Activated CD8-positive, alpha-beta T cell treated with anti-CD3 and anti-CD28 coated beads, Interleukin-2, amount 10 ng/mL, durations not matched to agents 7 days and 5 days (primary cell): ENCODE measurements at regions not wholly inside any gene's neighbourhood (a gene's known extent, or its start where the extent isn't known, plus 50 kb on each side); places are given as distances from the start of the nearest gene placed in this dataset.

Experiments
- ATAC-seq: fragments of 150-1000 bp; cut with Tn5 transposase; one replicate; pipeline ENCODE4 v1.10.0; 2021; ENCODE audit warnings: moderate library complexity
- CTCF ChIA-PET: fragments of 350-600 bp; sonication (Branson Sonifier 250); formaldehyde crosslinking; loops from one replicate; lab custom pipeline; 2021; ENCODE audit warnings: antibody characterized with exemption; lab: Charles Lee
- POLR2A ChIA-PET: fragments of 350-600 bp; sonication (Branson Sonifier 250); formaldehyde crosslinking; loops from one replicate; lab custom pipeline; 2021; ENCODE audit warnings: antibody characterized with exemption; lab: Charles Lee
- DNase-seq: peaks from one replicate; pipeline ENCODE4 v3.0.0-alpha.2; 2020
- H3K27ac Mint-ChIP-seq: one replicate; pipeline ENCODE4 v1.8.0; 2021; ENCODE audit warnings: mild to moderate bottlenecking, mixed read lengths
- H3K27me3 Mint-ChIP-seq: one replicate; pipeline ENCODE4 v1.8.0; 2021; ENCODE audit warnings: low read depth, mixed read lengths
- H3K36me3 Mint-ChIP-seq: one replicate; pipeline ENCODE4 v1.8.0; 2021; ENCODE audit warnings: low read depth, mixed read lengths
- H3K4me1 Mint-ChIP-seq: one replicate; pipeline ENCODE4 v1.8.0; 2021; ENCODE audit warnings: low read depth, mixed read lengths
- H3K4me3 Mint-ChIP-seq: one replicate; pipeline ENCODE4 v1.8.0; 2021; ENCODE audit warnings: mild to moderate bottlenecking, mixed read lengths
- H3K9me3 Mint-ChIP-seq: one replicate; pipeline ENCODE4 v1.8.0; 2022; ENCODE audit warnings: mixed read lengths; ENCODE audit not compliant: insufficient read depth

- Mint-ChIP-seq H3K36me3 (no peaks in the 10 kb centered on the region), H3K4me3 (no peak overlapping the region), H3K27me3 (no peaks in the 10 kb centered on the region), H3K4me1 (no peaks in the 10 kb centered on the region), H3K9me3 (peaks cover 15% of the 10 kb centered on the region), H3K27ac (no peak overlapping the region)
- ChIA-PET POLR2A (no interaction called here), CTCF (no interaction called here)
- no peak for ATAC-seq
- no peak for DNase-seq
Observed at GRCh38 chr20:7609251-7609650, 331.0 kb downstream of the HAO1 start.

GRCh38 chr20:7610681-7611080 lies 329.6 kb downstream of the HAO1 start:
- CTCF ChIA-PET = no interaction called here
- ATAC-seq = no peak

GRCh38 chr20:7617797-7618196 lies 322.5 kb downstream of the HAO1 start:
- ChIA-PET POLR2A (no interaction called here), CTCF (no interaction called here)
- Mint-ChIP-seq H3K4me1 (no peaks in the 10 kb centered on the region), H3K36me3 (no peaks in the 10 kb centered on the region), H3K9me3 (peaks cover 15% of the 10 kb centered on the region), H3K4me3 (no peak overlapping the region), H3K27ac (no peak overlapping the region), H3K27me3 (no peaks in the 10 kb centered on the region)
- ATAC-seq = no peak
- no peak for DNase-seq

More at GRCh38 chr20:7610681-7611080, 329.6 kb downstream of the HAO1 start:
- no peak for DNase-seq
- POLR2A ChIA-PET = no interaction called here
- Mint-ChIP-seq H3K27me3 (no peaks in the 10 kb centered on the region), H3K27ac (no peak overlapping the region), H3K4me1 (no peaks in the 10 kb centered on the region), H3K4me3 (no peak overlapping the region), H3K36me3 (no peaks in the 10 kb centered on the region), H3K9me3 (peaks cover 10% of the 10 kb centered on the region)

GRCh38 chr20:7622399-7622961 lies 317.8 kb downstream of the HAO1 start:
- H3K27ac Mint-ChIP-seq = no peak overlapping the region
- POLR2A ChIA-PET = no interaction called here
- CTCF ChIA-PET = no interaction called here
- H3K4me3 Mint-ChIP-seq = no peak overlapping the region
- DNase-seq = no peak
- no peaks in the 10 kb centered on the region for H3K4me1 Mint-ChIP-seq
- no peaks in the 10 kb centered on the region for H3K27me3 Mint-ChIP-seq
- peaks cover 16% of the 10 kb centered on the region for H3K9me3 Mint-ChIP-seq
- no peaks in the 10 kb centered on the region for H3K36me3 Mint-ChIP-seq
- ATAC-seq = no peak

- ATAC-seq = no peak
- no peak overlapping the region for H3K4me3 Mint-ChIP-seq
- no peaks in the 10 kb centered on the region for H3K36me3 Mint-ChIP-seq
- no peaks in the 10 kb centered on the region for H3K4me1 Mint-ChIP-seq
- ChIA-PET POLR2A (no interaction called here), CTCF (no interaction called here)
- peaks cover 20% of the 10 kb centered on the region for H3K9me3 Mint-ChIP-seq
- H3K27me3 Mint-ChIP-seq = no peaks in the 10 kb centered on the region
- no peak for DNase-seq
- H3K27ac Mint-ChIP-seq = no peak overlapping the region
Observed at GRCh38 chr20:7624886-7625285, 315.4 kb downstream of the HAO1 start.

- DNase-seq = no peak
- Mint-ChIP-seq H3K4me1 (no peaks in the 10 kb centered on the region), H3K27ac (no peak overlapping the region), H3K27me3 (no peaks in the 10 kb centered on the region), H3K4me3 (no peak overlapping the region), H3K9me3 (peaks cover 11% of the 10 kb centered on the region), H3K36me3 (no peaks in the 10 kb centered on the region)
- ATAC-seq = no peak
- ChIA-PET POLR2A (no interaction called here), CTCF (no interaction called here)
Observed at GRCh38 chr20:7627734-7628663, 312.3 kb downstream of the HAO1 start.

- ChIA-PET POLR2A (no interaction called here), CTCF (no interaction called here)
- H3K27ac Mint-ChIP-seq = no peak overlapping the region
- no peak overlapping the region for H3K4me3 Mint-ChIP-seq
- peaks cover 9% of the 10 kb centered on the region for H3K9me3 Mint-ChIP-seq
- H3K36me3 Mint-ChIP-seq = no peaks in the 10 kb centered on the region
- H3K4me1 Mint-ChIP-seq = no peaks in the 10 kb centered on the region
- ATAC-seq = no peak
- no peak for DNase-seq
- no peaks in the 10 kb centered on the region for H3K27me3 Mint-ChIP-seq
Observed at GRCh38 chr20:7629880-7630279, 310.4 kb downstream of the HAO1 start.

- Mint-ChIP-seq H3K4me1 (no peaks in the 10 kb centered on the region), H3K36me3 (no peaks in the 10 kb centered on the region), H3K9me3 (peaks cover 5% of the 10 kb centered on the region), H3K27me3 (no peaks in the 10 kb centered on the region), H3K4me3 (no peak overlapping the region), H3K27ac (no peak overlapping the region)
- no peak for ATAC-seq
- CTCF ChIA-PET = no interaction called here
- POLR2A ChIA-PET = no interaction called here
- no peak for DNase-seq
Observed at GRCh38 chr20:7637184-7637583, 303.1 kb downstream of the HAO1 start.

- no peaks in the 10 kb centered on the region for H3K9me3 Mint-ChIP-seq
- no peak overlapping the region for H3K27ac Mint-ChIP-seq
- CTCF ChIA-PET = no interaction called here
- H3K36me3 Mint-ChIP-seq = no peaks in the 10 kb centered on the region
- H3K27me3 Mint-ChIP-seq = no peaks in the 10 kb centered on the region
- no peak overlapping the region for H3K4me3 Mint-ChIP-seq
- POLR2A ChIA-PET = no interaction called here
- ATAC-seq (no peak), DNase-seq (no peak)
- no peaks in the 10 kb centered on the region for H3K4me1 Mint-ChIP-seq
Observed at GRCh38 chr20:7650086-7650879, 290.0 kb downstream of the HAO1 start.

- H3K4me1 Mint-ChIP-seq = no peaks in the 10 kb centered on the region
- no peaks in the 10 kb centered on the region for H3K36me3 Mint-ChIP-seq
- no peaks in the 10 kb centered on the region for H3K27me3 Mint-ChIP-seq
- H3K27ac Mint-ChIP-seq = no peak overlapping the region
- ATAC-seq = no peak
- CTCF ChIA-PET = no interaction called here
- POLR2A ChIA-PET = no interaction called here
- no peak overlapping the region for H3K4me3 Mint-ChIP-seq
- no peak for DNase-seq
- H3K9me3 Mint-ChIP-seq = no peaks in the 10 kb centered on the region
Observed at GRCh38 chr20:7654231-7654630, 286.0 kb downstream of the HAO1 start.

- POLR2A ChIA-PET = no interaction called here
Observed at GRCh38 chr20:7656687-7657467, 283.4 kb downstream of the HAO1 start.

More at GRCh38 chr20:7656687-7657467, 283.4 kb downstream of the HAO1 start:
- Mint-ChIP-seq H3K27me3 (no peaks in the 10 kb centered on the region), H3K27ac (no peak overlapping the region), H3K4me1 (no peaks in the 10 kb centered on the region), H3K4me3 (no peak overlapping the region), H3K36me3 (no peaks in the 10 kb centered on the region), H3K9me3 (peaks cover 2% of the 10 kb centered on the region)
- no peak for DNase-seq
- CTCF ChIA-PET = no interaction called here
- ATAC-seq = no peak
